ENCODE measurements at regions not wholly inside any gene's neighbourhood (a gene's known extent, or its start where the extent isn't known, plus 50 kb on each side); places are given as distances from the start of the nearest gene placed in this dataset.

- H2AFZ ChIP-seq (ENCODE audit: low read length): no peak overlapping the region
- H3K4me3 ChIP-seq (ENCODE audit: low read depth, low read length, poor library complexity, severe bottlenecking): no peak overlapping the region
- no peak overlapping the region for H3K27ac ChIP-seq (ENCODE audit: low read depth, low read length, poor library complexity, severe bottlenecking)
- no peak for TF ChIP-seq EZH2 (IDR thresholded peaks at IDR 0.05; ENCODE audit: borderline replicate concordance, low read length)
- TF ChIP-seq, protein P1, sequence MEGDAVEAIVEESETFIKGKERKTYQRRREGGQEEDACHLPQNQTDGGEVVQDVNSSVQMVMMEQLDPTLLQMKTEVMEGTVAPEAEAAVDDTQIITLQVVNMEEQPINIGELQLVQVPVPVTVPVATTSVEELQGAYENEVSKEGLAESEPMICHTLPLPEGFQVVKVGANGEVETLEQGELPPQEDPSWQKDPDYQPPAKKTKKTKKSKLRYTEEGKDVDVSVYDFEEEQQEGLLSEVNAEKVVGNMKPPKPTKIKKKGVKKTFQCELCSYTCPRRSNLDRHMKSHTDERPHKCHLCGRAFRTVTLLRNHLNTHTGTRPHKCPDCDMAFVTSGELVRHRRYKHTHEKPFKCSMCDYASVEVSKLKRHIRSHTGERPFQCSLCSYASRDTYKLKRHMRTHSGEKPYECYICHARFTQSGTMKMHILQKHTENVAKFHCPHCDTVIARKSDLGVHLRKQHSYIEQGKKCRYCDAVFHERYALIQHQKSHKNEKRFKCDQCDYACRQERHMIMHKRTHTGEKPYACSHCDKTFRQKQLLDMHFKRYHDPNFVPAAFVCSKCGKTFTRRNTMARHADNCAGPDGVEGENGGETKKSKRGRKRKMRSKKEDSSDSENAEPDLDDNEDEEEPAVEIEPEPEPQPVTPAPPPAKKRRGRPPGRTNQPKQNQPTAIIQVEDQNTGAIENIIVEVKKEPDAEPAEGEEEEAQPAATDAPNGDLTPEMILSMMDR (IDR thresholded peaks at IDR 0.05; ENCODE audit: low read length): no peak
- H3K79me2 ChIP-seq (ENCODE audit: insufficient read depth, low read length): no peaks in the 10 kb centered on the region
- H3K9me3 ChIP-seq (ENCODE audit: low read length): no peaks in the 10 kb centered on the region
- H3K9me2 ChIP-seq (ENCODE audit: low read depth, low read length): no peaks in the 10 kb centered on the region
- no peaks in the 10 kb centered on the region for H3K36me3 ChIP-seq (ENCODE audit: insufficient read depth, low read length)
- no peaks in the 10 kb centered on the region for H3F3A ChIP-seq (ENCODE audit: insufficient read depth, low read length)
- H3K27me3 ChIP-seq (ENCODE audit: insufficient read depth, low read length): no peaks in the 10 kb centered on the region
- no peak overlapping the region for H3K4me2 ChIP-seq (ENCODE audit: low read length)
- no peaks in the 10 kb centered on the region for H4K20me1 ChIP-seq (ENCODE audit: insufficient read depth, low read length)
- no peak overlapping the region for H3K9ac ChIP-seq (ENCODE audit: low read length)
- no peaks in the 10 kb centered on the region for H3K4me1 ChIP-seq (ENCODE audit: insufficient read depth, low read length, severe bottlenecking)
Measured at GRCh38 chr2:2801458-2801857, 470.4 kb upstream of the MYT1L start.

GRCh38 chr2:2800697-2801096 lies 469.6 kb upstream of the MYT1L start:
- H3K27ac ChIP-seq (ENCODE audit: low read depth, low read length, poor library complexity, severe bottlenecking): no peak overlapping the region
- H3K27me3 ChIP-seq (ENCODE audit: insufficient read depth, low read length): no peaks in the 10 kb centered on the region
- no peak overlapping the region for H3K9ac ChIP-seq (ENCODE audit: low read length)
- H2AFZ ChIP-seq (ENCODE audit: low read length): no peak overlapping the region
- no peaks in the 10 kb centered on the region for H4K20me1 ChIP-seq (ENCODE audit: insufficient read depth, low read length)
- no peaks in the 10 kb centered on the region for H3F3A ChIP-seq (ENCODE audit: insufficient read depth, low read length)
- H3K9me3 ChIP-seq (ENCODE audit: low read length): no peaks in the 10 kb centered on the region
- no peaks in the 10 kb centered on the region for H3K9me2 ChIP-seq (ENCODE audit: low read depth, low read length)
- TF ChIP-seq, protein P1 (IDR thresholded peaks at IDR 0.05; ENCODE audit: low read length): no peak
- TF ChIP-seq EZH2 (IDR thresholded peaks at IDR 0.05; ENCODE audit: borderline replicate concordance, low read length): no peak
- H3K4me3 ChIP-seq (ENCODE audit: low read depth, low read length, poor library complexity, severe bottlenecking): no peak overlapping the region
- H3K4me2 ChIP-seq (ENCODE audit: low read length): no peak overlapping the region
- H3K36me3 ChIP-seq (ENCODE audit: insufficient read depth, low read length): no peaks in the 10 kb centered on the region
- no peaks in the 10 kb centered on the region for H3K79me2 ChIP-seq (ENCODE audit: insufficient read depth, low read length)
- no peaks in the 10 kb centered on the region for H3K4me1 ChIP-seq (ENCODE audit: insufficient read depth, low read length, severe bottlenecking)

GRCh38 chr2:2800001-2800400 lies 468.9 kb upstream of the MYT1L start:
- Histone ChIP-seq H3K4me2 (ENCODE audit: low read length) (no peak overlapping the region), H2AFZ (ENCODE audit: low read length) (no peak overlapping the region), H3K79me2 (ENCODE audit: insufficient read depth, low read length) (no peaks in the 10 kb centered on the region), H3K36me3 (ENCODE audit: insufficient read depth, low read length) (no peaks in the 10 kb centered on the region), H3K27me3 (ENCODE audit: insufficient read depth, low read length) (no peaks in the 10 kb centered on the region), H3K9me3 (ENCODE audit: low read length) (no peaks in the 10 kb centered on the region), H3K9ac (ENCODE audit: low read length) (no peak overlapping the region), H3F3A (ENCODE audit: insufficient read depth, low read length) (no peaks in the 10 kb centered on the region), H3K4me3 (ENCODE audit: low read depth, low read length, poor library complexity, severe bottlenecking) (no peak overlapping the region), H3K4me1 (ENCODE audit: insufficient read depth, low read length, severe bottlenecking) (no peaks in the 10 kb centered on the region), H3K9me2 (ENCODE audit: low read depth, low read length) (no peaks in the 10 kb centered on the region), H3K27ac (ENCODE audit: low read depth, low read length, poor library complexity, severe bottlenecking) (no peak overlapping the region), H4K20me1 (ENCODE audit: insufficient read depth, low read length) (no peaks in the 10 kb centered on the region)
- no peak for TF ChIP-seq EZH2 (IDR thresholded peaks at IDR 0.05; ENCODE audit: borderline replicate concordance, low read length)

- Histone ChIP-seq H3K27me3 (ENCODE audit: insufficient read depth, low read length) (no peaks in the 10 kb centered on the region), H3K4me2 (ENCODE audit: low read length) (no peak overlapping the region), H3K27ac (ENCODE audit: low read depth, low read length, poor library complexity, severe bottlenecking) (no peak overlapping the region), H3K9me3 (ENCODE audit: low read length) (no peaks in the 10 kb centered on the region), H3K9me2 (ENCODE audit: low read depth, low read length) (no peaks in the 10 kb centered on the region), H3K79me2 (ENCODE audit: insufficient read depth, low read length) (no peaks in the 10 kb centered on the region), H2AFZ (ENCODE audit: low read length) (no peak overlapping the region), H3K9ac (ENCODE audit: low read length) (no peak overlapping the region), H3K36me3 (ENCODE audit: insufficient read depth, low read length) (no peaks in the 10 kb centered on the region), H3K4me1 (ENCODE audit: insufficient read depth, low read length, severe bottlenecking) (no peaks in the 10 kb centered on the region), H4K20me1 (ENCODE audit: insufficient read depth, low read length) (no peaks in the 10 kb centered on the region), H3F3A (ENCODE audit: insufficient read depth, low read length) (no peaks in the 10 kb centered on the region), H3K4me3 (ENCODE audit: low read depth, low read length, poor library complexity, severe bottlenecking) (no peak overlapping the region)
- TF ChIP-seq, protein P1 (IDR thresholded peaks at IDR 0.05; ENCODE audit: low read length): no peak
- TF ChIP-seq EZH2 (IDR thresholded peaks at IDR 0.05; ENCODE audit: borderline replicate concordance, low read length): no peak
Measured at GRCh38 chr2:2799151-2799697, 468.1 kb upstream of the MYT1L start.
